MCF 10A (cell line): ENCODE measurements at regions not wholly inside any gene's neighbourhood (a gene's known extent, or its start where the extent isn't known, plus 50 kb on each side); places are given as distances from the start of the nearest gene placed in this dataset.
A peak's percentile ranks its signal among the peaks of the same experiment; 100 is the strongest.

ENCODE experiments used
- BruUV-seq: library from RNA; stranded (reverse); fragments of 400-500 nt; replicated peaks from 2 replicates; lab custom pipeline; 2021; lab: Mats Ljungman, UMichigan
- CTCF ChIA-PET: fragments of 300-600 bp; sonication (Branson Sonifier 250); formaldehyde crosslinking; extraction: SDS; loops from one replicate; lab custom pipeline; 2021; ENCODE audit warnings: antibody characterized with exemption, inconsistent platforms; lab: Yijun Ruan, JAX
- POLR2A ChIA-PET: fragments of 300-600, 350-650 bp; sonication (Branson Sonifier 250); formaldehyde crosslinking; extraction: SDS; loops from one replicate; lab custom pipeline; 2020; ENCODE audit warnings: antibody characterized with exemption, inconsistent platforms; lab: Yijun Ruan, JAX
- DNase-seq: peaks from one replicate; pipeline ENCODE4 v3.0.0-alpha.2; 2018; ENCODE audit not compliant: unreplicated experiment
- H3K27ac Mint-ChIP-seq: one replicate; pipeline ENCODE4 v1.8.0; 2022; ENCODE audit warnings: mild to moderate bottlenecking, low read depth, mixed read lengths; ENCODE audit not compliant: unreplicated experiment
- H3K27me3 Mint-ChIP-seq: one replicate; pipeline ENCODE4 v1.8.0; 2022; ENCODE audit warnings: mixed read lengths; ENCODE audit not compliant: insufficient read depth, unreplicated experiment
- H3K36me3 Mint-ChIP-seq: one replicate; pipeline ENCODE4 v1.8.0; 2022; ENCODE audit warnings: mild to moderate bottlenecking, moderate library complexity, mixed read lengths; ENCODE audit not compliant: insufficient read depth, unreplicated experiment
- H3K4me1 Mint-ChIP-seq: one replicate; pipeline ENCODE4 v1.8.0; 2022; ENCODE audit warnings: mixed read lengths; ENCODE audit not compliant: insufficient read depth, unreplicated experiment
- H3K4me3 Mint-ChIP-seq: one replicate; pipeline ENCODE4 v1.8.0; 2022; ENCODE audit warnings: mild to moderate bottlenecking, moderate library complexity, mixed read lengths; ENCODE audit not compliant: unreplicated experiment
- H3K9me3 Mint-ChIP-seq: one replicate; pipeline ENCODE4 v1.8.0; 2022; ENCODE audit warnings: mixed read lengths; ENCODE audit not compliant: unreplicated experiment
- CTCF ChIP-seq: fragments of 200-600 bp; IDR thresholded peaks from one replicate; pipeline ENCODE4 v1.8.0; 2022; ENCODE audit warnings: antibody characterized with exemption, mild to moderate bottlenecking; ENCODE audit not compliant: unreplicated experiment
- intact Hi-C: fragments of 100-400 bp; cut with micrococcal nuclease; formaldehyde crosslinking; loops from 2 replicates; pipeline ENCODE4 v1.14.1; 2022

GRCh38 chr4:167918077-167918476, 174.3 kb upstream of the ANXA10 start:
- no TSS peak for BruUV-seq
- ChIA-PET CTCF (interaction anchor here (0.6 kb wide), 1 partner anchor 1662 kb away, joined by 3 read pairs; no protein-coding TSS in a partner anchor), POLR2A (no interaction called here)
- Mint-ChIP-seq H3K36me3 (no peaks in the 10 kb centered on the region), H3K27ac (peak overlapping the region; percentile 37), H3K4me3 (no peak overlapping the region), H3K4me1 (no peaks in the 10 kb centered on the region), H3K9me3 (peaks cover 9% of the 10 kb centered on the region), H3K27me3 (no peaks in the 10 kb centered on the region)
- no peak for TF ChIP-seq CTCF
- intact Hi-C loops, result no loop called here
- DNase-seq, result no peak

DNA sequence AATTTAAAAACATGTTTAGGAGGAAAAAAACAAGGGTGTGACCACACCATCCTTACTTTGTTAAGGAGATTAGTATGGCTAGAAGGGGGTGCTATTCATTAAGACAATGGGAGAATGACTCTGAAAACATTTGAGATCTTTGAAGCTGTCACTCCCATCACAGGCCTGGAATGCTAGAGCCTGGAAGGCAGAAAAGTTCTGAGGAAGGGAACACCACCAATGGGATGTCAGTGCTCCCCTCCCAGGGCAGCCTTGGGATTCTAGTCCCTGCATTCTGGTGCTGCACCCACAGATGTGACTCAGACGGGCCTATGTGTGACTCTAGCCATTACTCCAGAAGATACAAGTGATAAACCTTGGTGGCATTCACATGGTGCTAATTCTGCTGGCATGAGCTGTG, 162.2 kb upstream of the ANXA10 start:
- H3K4me1 Mint-ChIP-seq, result no peaks in the 10 kb centered on the region
- no TSS peak for BruUV-seq
- DNase-seq, result no peak

GRCh38 chr4:167934216-167934615, 158.1 kb upstream of the ANXA10 start:
- ChIA-PET CTCF (interaction anchor here (0.7 kb wide), 1 partner anchor 754 kb away, joined by 4 read pairs; no protein-coding TSS in a partner anchor), POLR2A (no interaction called here)

More for the DNA sequence above, 162.2 kb upstream of the ANXA10 start:
- TF ChIP-seq CTCF, result no peak
- Mint-ChIP-seq H3K4me3 (no peak overlapping the region), H3K9me3 (no peaks in the 10 kb centered on the region), H3K27ac (no peak overlapping the region), H3K36me3 (peaks cover 5% of the 10 kb centered on the region), H3K27me3 (no peaks in the 10 kb centered on the region)
- CTCF ChIA-PET, result no interaction called here
- intact Hi-C loops, result no loop called here
- POLR2A ChIA-PET, result no interaction called here

DNA sequence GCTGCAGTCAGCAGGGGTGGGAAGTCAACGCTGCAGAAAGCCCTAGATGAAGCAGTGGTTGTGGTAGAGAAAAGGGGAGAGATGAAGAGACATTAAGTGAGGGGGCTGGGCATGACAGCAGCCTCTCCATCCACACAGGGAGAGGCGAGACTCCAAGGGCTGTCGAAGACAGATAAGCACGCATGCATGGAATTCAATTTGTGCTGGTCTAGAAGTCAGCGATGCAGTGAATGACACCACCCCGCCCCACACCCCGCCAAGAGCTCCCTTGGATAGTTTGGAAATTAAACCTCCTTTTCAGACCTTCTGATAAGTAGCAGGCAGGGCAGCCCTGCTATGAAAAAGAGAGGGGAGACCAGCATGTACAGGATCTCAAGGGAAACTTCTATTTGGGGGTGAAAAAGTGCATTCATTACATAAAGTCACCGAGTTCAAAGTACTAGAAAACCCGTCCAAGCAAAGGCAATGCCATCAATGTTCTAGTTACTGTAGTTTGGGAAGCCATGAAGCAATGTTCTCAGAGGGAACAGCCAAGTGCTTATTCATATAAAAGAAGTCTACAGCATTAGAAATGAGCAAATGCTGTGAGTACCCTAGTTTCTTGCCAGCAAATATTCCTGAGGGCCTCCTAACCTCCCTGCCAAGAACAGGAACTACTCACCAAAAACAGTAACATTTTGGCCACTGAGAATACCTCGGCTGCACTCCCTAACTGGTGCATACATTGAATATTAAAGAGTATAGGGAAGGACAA, 152.3 kb upstream of the ANXA10 start:
- H3K36me3 Mint-ChIP-seq, result no peaks in the 10 kb centered on the region
- POLR2A ChIA-PET, result no interaction called here
- TF ChIP-seq CTCF, result no peak
- CTCF ChIA-PET, result no interaction called here
- H3K9me3 Mint-ChIP-seq, result no peaks in the 10 kb centered on the region
- H3K27me3 Mint-ChIP-seq, result no peaks in the 10 kb centered on the region
- intact Hi-C loops, result no loop called here
- no peaks in the 10 kb centered on the region for H3K4me1 Mint-ChIP-seq
- BruUV-seq, result no TSS peak
- no peak overlapping the region for H3K4me3 Mint-ChIP-seq
- no peak overlapping the region for H3K27ac Mint-ChIP-seq
- no peak for DNase-seq

More at GRCh38 chr4:167934216-167934615, 158.1 kb upstream of the ANXA10 start:
- no peak for TF ChIP-seq CTCF
- Mint-ChIP-seq H3K27ac (no peak overlapping the region), H3K27me3 (no peaks in the 10 kb centered on the region), H3K36me3 (peaks cover 5% of the 10 kb centered on the region), H3K4me1 (no peaks in the 10 kb centered on the region), H3K4me3 (no peak overlapping the region), H3K9me3 (no peaks in the 10 kb centered on the region)
- intact Hi-C loops, result no loop called here
- no peak for DNase-seq
- no TSS peak for BruUV-seq
